Naive thymus-derived CD8-positive, alpha-beta T cell (primary cell): ENCODE measurements at regions not wholly inside any gene's neighbourhood (a gene's known extent, or its start where the extent isn't known, plus 50 kb on each side); places are given as distances from the start of the nearest gene placed in this dataset.
"Not testable (repeated sequence)": the region's sequence is repeated elsewhere in the genome, so short reads cannot be mapped to it uniquely, and the experiment has no call there.

Experiments used
- ATAC-seq, 2 donors: fragments of 150-1000 bp; cut with Tn5 transposase in 1 of 2; sonication (Bioruptor Pico), chemical (Tn5 transposase) in 1 of 2; 1 replicate in 1 of 2; 2 replicates in 1 of 2; pipeline ENCODE4 v1.10.0; 2021; ENCODE audit warnings: mild to moderate bottlenecking in 2 of 2, moderate library complexity in 2 of 2
- POLR2A ChIA-PET: fragments of 350-600 bp; sonication (Branson Sonifier 250); formaldehyde crosslinking; loops from one replicate; lab custom pipeline; 2021; ENCODE audit warnings: antibody characterized with exemption; lab: Charles Lee
- DNase-seq, 10 donors: peaks; one replicate each; pipeline versions ENCODE4 v3.0.0 to v3.0.0-alpha.2; 2020 to 2022
- H3K27ac Mint-ChIP-seq, 10 donors: one replicate each; pipeline ENCODE4 v1.8.0; 2020 to 2022; ENCODE audit warnings: mild to moderate bottlenecking in 10 of 10, mixed read lengths in 10 of 10, moderate library complexity in 4 of 10, inconsistent platforms in 1 of 10
- H3K27me3 Mint-ChIP-seq, 5 donors: one replicate each; pipeline ENCODE4 v1.8.0; 2021 to 2022; ENCODE audit warnings: mixed read lengths in 5 of 5
- H3K36me3 Mint-ChIP-seq, 3 donors: one replicate each; pipeline ENCODE4 v1.8.0; 2020 to 2022; ENCODE audit warnings: mixed read lengths in 3 of 3, mild to moderate bottlenecking in 2 of 3, inconsistent platforms in 1 of 3
- H3K4me1 Mint-ChIP-seq, 4 donors: one replicate each; pipeline ENCODE4 v1.8.0; 2021 to 2022; ENCODE audit warnings: mixed read lengths in 4 of 4
- H3K4me3 Mint-ChIP-seq, 10 donors: one replicate each; pipeline ENCODE4 v1.8.0; 2020 to 2022; ENCODE audit warnings: mild to moderate bottlenecking in 10 of 10, mixed read lengths in 10 of 10, moderate library complexity in 6 of 10, inconsistent platforms in 1 of 10
- H3K9me3 Mint-ChIP-seq, 9 donors: one replicate each; pipeline ENCODE4 v1.8.0; 2020 to 2022; ENCODE audit warnings: mixed read lengths in 9 of 9, mild to moderate bottlenecking in 3 of 9, inconsistent platforms in 1 of 9, moderate library complexity in 1 of 9

DNA sequence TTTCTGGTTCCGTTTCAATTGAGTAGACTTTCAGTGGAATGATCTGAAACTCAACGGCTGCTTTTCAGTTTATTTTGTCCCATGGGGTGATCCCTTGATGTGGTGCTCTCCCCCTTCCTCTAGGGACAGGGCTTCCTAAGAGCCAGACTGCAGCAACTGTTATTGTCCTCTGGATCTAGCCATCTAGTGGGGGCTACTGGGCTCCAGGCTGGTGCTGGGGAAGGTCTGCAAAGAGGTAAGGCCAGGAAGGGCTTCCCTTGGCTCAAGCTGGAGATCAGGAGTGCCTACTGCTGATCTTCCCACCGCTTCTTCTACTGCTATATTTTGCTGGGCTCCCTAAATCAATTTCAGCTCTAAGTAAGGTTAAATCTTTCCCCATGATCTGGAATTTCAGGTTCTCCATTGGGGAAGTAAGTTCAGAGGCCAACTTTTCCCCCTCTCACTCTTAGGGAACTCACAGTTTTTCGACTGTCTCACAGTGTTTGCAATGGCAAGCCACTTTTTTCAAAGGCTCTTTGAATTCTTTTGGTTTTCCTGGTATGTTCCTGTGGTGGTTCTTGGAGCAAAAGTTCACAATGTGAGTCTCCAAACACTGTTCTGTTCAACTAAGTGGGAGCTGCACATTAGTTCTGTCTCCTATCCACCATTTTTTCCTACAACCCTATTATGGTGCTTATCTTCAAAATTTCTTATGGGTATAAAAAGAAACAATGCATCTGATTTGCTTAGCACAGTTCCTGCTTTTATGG, 286.2 kb upstream of the EXOC2 start:
- H3K4me3 Mint-ChIP-seq, result no peak overlapping the region
- H3K27ac Mint-ChIP-seq, result no peak overlapping the region
- peaks cover 14 to 62% (median 30%) of the 10 kb centered on the region in 5 donors for H3K27me3 Mint-ChIP-seq
- peaks cover 0 to 36% (median 2%) of the 10 kb centered on the region in 3 donors for H3K36me3 Mint-ChIP-seq
- POLR2A ChIA-PET, result no interaction called here
- ATAC-seq, result no peak
- DNase-seq, result no peak
- no peaks in the 10 kb centered on the region for H3K4me1 Mint-ChIP-seq
- H3K9me3 Mint-ChIP-seq, result peaks cover 14 to 49% (median 39%) of the 10 kb centered on the region in 9 donors

DNA sequence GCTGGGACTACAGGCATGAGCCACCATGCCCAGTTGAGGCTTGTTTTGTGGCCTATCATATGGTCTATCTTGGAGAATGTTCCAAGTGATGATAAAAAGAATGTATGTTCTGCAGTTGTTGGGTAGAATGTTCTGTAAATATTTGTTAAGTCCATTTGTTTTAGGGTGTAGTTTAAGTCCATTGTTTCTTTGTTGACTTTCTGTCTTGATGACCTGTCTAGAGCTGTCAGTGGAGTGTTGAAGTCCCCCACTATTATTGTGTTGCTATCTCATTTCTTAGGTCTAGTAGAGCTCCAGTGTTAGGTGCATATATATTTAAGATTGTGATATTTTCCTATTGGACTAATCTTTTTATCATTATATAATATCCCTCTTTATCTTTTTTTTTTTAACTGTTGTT, 284.3 kb upstream of the EXOC2 start:
- H3K4me1 Mint-ChIP-seq, H3K4me3 Mint-ChIP-seq, ATAC-seq, POLR2A ChIA-PET, H3K27ac Mint-ChIP-seq, DNase-seq: not testable (repeated sequence)
- peaks cover 12 to 49% (median 39%) of the 10 kb centered on the region in 9 donors for H3K9me3 Mint-ChIP-seq
- peaks cover 10 to 56% (median 30%) of the 10 kb centered on the region in 5 donors for H3K27me3 Mint-ChIP-seq
- peaks cover 0 to 36% (median 2%) of the 10 kb centered on the region in 3 donors for H3K36me3 Mint-ChIP-seq

DNA sequence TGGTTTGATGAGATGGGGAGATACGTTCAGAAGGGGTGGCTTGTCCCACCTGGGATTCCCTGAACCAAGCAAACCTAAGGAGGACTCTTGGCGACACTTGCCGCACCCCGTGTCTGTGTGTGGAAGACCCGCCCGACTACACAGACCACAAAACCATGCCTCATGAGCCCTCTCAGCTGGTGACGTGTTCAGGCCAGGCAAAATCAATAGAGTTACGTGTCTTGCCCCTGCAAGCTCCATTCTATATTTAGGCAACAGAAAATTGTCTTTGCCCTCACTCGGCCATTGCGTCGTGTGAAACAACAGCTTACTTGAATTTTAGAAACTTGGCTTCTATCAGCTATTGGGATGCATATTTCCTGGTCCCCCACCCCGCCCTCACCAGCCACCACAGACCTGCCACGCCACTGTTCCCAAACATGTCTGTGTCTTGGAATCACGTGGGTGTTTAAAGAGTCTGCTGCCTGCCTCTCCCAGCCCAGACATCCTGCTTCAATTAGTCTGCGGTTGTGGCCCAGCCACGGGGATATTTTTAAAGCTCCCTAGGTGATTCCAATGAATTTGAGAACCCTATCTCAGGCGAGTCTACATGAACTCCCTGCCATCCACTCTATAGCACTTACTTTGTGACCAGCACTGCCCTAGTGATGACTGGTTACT, 279.2 kb upstream of the EXOC2 start:
- POLR2A ChIA-PET, result no interaction called here
- no peak for ATAC-seq
- Mint-ChIP-seq H3K4me1 (no peaks in the 10 kb centered on the region), H3K36me3 (peaks cover 0 to 17% (median 0%) of the 10 kb centered on the region in 3 donors), H3K27me3 (peaks cover 4 to 41% (median 12%) of the 10 kb centered on the region in 5 donors), H3K9me3 (peaks cover 3 to 30% (median 21%) of the 10 kb centered on the region in 9 donors), H3K4me3 (no peak overlapping the region), H3K27ac (no peak overlapping the region)
- DNase-seq, result no peak

DNA sequence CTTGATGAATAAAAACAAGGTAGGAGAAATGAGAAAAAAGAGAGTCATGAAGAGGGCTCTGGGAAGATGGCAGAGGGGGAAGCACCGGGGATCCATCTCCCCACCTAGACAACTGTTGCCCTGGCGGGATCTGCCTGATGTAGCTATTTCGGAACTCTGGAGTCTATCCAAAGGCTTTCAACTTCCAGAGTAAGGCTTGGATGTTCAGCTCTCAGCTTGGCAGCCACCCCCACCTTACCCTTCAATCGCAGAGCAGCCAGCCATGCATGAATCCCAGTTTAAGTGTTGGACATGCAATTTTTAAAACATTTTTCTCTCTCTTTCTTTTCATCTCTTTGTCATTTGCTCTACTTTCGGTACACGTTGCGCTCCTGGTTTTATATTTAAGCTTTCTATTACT, 275.9 kb upstream of the EXOC2 start:
- Mint-ChIP-seq H3K4me3 (no peak overlapping the region), H3K9me3 (no peaks in the 10 kb centered on the region), H3K27me3 (peaks cover 14 to 45% (median 19%) of the 10 kb centered on the region in 5 donors), H3K36me3 (no peaks in the 10 kb centered on the region), H3K27ac (no peak overlapping the region), H3K4me1 (no peaks in the 10 kb centered on the region)
- DNase-seq (no peak), ATAC-seq (no peak)
- POLR2A ChIA-PET, result no interaction called here

DNA sequence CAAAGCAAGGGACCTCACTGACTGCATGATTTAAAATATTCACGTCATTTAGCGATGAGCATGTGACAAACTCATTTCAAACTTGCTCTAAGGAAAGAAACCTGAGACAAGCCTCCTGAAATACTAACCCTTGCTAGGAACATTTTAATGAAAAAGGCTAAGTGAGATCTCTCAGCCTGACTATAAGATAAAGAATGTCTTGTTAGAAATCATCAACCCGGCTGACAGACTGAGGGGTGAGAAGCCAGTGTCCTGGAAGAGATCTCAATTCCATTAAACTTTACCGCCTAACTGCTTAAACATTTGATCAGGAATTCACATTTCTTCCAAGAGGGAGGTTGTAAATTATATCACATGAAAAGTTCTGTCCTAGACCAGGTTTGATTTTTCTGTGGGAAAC, 274.8 kb upstream of the EXOC2 start:
- DNase-seq (no peak), ATAC-seq (no peak)
- Mint-ChIP-seq H3K4me3 (no peak overlapping the region), H3K27ac (no peak overlapping the region), H3K27me3 (peaks cover 18 to 55% (median 25%) of the 10 kb centered on the region in 5 donors), H3K4me1 (no peaks in the 10 kb centered on the region), H3K9me3 (no peaks in the 10 kb centered on the region), H3K36me3 (no peaks in the 10 kb centered on the region)
- POLR2A ChIA-PET, result no interaction called here

DNA sequence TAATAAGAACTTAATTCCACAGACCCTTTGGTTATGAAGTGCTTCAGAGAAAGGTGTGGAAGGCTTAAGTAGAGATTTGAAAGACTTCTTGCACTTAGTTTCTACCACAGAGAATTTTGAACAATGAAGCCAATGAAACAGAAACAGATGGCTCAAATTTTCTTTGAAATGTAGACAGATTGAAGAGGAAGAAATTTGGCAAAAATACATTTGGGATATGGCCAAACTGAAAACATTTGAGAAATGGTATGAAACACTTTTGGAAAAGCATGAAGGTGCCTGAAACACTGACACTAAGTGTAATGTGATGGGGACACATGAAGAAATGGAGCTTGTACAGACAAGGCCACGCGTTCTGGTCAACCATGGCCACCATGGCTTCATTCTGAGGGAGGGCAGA, 272.4 kb upstream of the EXOC2 start:
- Mint-ChIP-seq H3K36me3 (no peaks in the 10 kb centered on the region), H3K4me3 (no peak overlapping the region), H3K27me3 (peaks cover 19 to 67% (median 28%) of the 10 kb centered on the region in 5 donors), H3K4me1 (no peaks in the 10 kb centered on the region), H3K9me3 (no peaks in the 10 kb centered on the region), H3K27ac (no peak overlapping the region)
- ATAC-seq (no peak), DNase-seq (no peak)
- POLR2A ChIA-PET, result no interaction called here

DNA sequence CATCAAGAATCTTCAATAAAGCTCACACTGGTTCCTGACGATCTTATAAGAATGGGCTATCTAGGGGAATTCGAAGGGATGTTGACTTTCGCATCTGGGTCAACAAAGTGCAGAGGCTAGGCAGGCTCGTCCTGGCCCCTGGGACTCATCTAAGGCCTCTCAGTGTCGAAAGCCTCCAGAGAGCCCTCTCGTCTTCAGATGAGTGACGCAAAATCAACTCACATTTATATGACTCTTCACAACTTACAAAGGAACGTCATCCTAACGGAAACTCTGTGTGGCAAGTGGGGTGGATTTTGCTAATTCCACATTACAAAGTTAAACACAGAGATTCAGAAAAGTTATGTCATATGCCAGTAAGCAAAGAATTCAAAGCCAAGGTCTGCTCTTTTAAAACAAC, 270.5 kb upstream of the EXOC2 start:
- ATAC-seq, result no peak
- peaks cover 14 to 57% (median 28%) of the 10 kb centered on the region in 5 donors for H3K27me3 Mint-ChIP-seq
- no peaks in the 10 kb centered on the region for H3K9me3 Mint-ChIP-seq
- no peak overlapping the region for H3K4me3 Mint-ChIP-seq
- no peak overlapping the region for H3K27ac Mint-ChIP-seq
- H3K4me1 Mint-ChIP-seq, result no peaks in the 10 kb centered on the region
- no peak for DNase-seq
- H3K36me3 Mint-ChIP-seq, result no peaks in the 10 kb centered on the region
- POLR2A ChIA-PET, result no interaction called here

DNA sequence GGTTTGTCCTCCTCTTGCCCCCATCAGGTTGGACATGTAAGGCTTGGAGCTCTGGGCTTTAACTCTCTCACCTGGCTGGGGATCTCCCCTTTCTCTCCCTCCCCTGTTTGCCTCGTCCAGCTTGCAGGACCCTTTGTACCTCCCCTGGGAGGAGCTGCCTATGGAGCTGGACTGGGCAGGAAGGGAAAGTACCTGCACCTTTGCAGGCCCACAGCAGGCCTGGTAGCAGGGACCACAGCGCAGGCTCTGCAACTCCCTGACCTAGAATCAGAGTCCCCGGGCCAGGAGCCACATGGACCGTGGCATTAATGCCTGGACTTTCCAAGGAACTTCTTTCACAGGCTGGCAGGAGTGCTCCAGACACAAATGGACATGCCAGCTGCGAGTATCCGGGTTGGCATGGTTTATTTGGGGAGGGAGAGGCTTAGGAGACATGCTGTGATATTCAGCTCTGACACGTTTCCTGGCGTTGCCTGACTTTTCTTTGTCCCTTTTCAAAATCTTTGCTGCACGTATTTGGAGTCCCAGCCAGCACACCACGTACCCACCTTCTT, 268.5 kb upstream of the EXOC2 start:
- no peaks in the 10 kb centered on the region for H3K9me3 Mint-ChIP-seq
- no peak for ATAC-seq
- POLR2A ChIA-PET, result no interaction called here
- peaks cover 14 to 47% (median 24%) of the 10 kb centered on the region in 5 donors for H3K27me3 Mint-ChIP-seq
- no peaks in the 10 kb centered on the region for H3K4me1 Mint-ChIP-seq
- H3K36me3 Mint-ChIP-seq, result no peaks in the 10 kb centered on the region
- H3K27ac Mint-ChIP-seq, result no peak overlapping the region
- no peak overlapping the region for H3K4me3 Mint-ChIP-seq
- no peak for DNase-seq

DNA sequence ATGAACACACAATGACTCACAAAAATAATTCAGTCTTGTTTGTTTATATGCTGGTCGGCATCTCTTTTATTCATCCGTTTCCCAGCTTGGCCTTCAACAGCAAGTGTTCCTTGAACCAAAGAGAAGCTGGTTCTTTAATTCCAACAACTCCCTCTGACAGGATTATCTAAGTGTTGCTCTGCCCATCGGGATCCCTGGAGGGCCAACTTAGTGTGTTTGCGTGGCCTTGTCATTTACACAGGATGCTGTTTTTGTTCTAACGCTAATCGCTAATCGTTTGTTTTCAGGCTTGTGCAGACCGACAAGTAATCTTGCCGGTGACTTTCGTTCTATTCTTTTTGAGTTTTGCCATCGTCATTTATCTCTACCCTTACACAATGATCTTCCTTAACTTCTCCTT, 267.4 kb upstream of the EXOC2 start:
- H3K9me3 Mint-ChIP-seq, result no peaks in the 10 kb centered on the region
- DNase-seq, result no peak
- no peak for ATAC-seq
- POLR2A ChIA-PET, result no interaction called here
- H3K27me3 Mint-ChIP-seq, result peaks cover 6 to 40% (median 22%) of the 10 kb centered on the region in 5 donors
- no peak overlapping the region for H3K4me3 Mint-ChIP-seq
- H3K4me1 Mint-ChIP-seq, result no peaks in the 10 kb centered on the region
- H3K36me3 Mint-ChIP-seq, result no peaks in the 10 kb centered on the region
- H3K27ac Mint-ChIP-seq, result no peak overlapping the region

DNA sequence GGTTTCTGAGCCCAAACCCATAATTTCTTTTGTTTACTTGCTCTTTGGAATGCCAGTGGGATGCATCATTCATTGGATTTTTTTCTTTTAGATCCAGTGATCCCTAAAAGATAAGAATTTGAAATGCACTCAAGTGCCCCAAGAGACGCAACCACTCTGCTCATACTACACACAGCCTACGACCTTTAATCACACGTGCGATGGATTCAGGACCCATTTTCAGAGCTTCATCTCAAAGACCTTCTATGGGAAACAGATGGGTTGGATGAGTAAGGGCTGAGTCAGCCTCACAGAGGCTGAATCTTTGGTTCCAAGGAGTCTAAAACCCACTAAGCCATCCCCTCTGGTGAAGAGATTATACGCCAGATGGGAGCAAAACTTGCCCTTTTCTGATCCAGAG, 265.5 kb upstream of the EXOC2 start:
- POLR2A ChIA-PET, result no interaction called here
- no peaks in the 10 kb centered on the region for H3K4me1 Mint-ChIP-seq
- DNase-seq (no peak), ATAC-seq (no peak)
- no peak overlapping the region for H3K4me3 Mint-ChIP-seq
- no peaks in the 10 kb centered on the region for H3K9me3 Mint-ChIP-seq
- H3K36me3 Mint-ChIP-seq, result no peaks in the 10 kb centered on the region
- H3K27ac Mint-ChIP-seq, result no peak overlapping the region
- peaks cover 5 to 39% (median 25%) of the 10 kb centered on the region in 5 donors for H3K27me3 Mint-ChIP-seq

DNA sequence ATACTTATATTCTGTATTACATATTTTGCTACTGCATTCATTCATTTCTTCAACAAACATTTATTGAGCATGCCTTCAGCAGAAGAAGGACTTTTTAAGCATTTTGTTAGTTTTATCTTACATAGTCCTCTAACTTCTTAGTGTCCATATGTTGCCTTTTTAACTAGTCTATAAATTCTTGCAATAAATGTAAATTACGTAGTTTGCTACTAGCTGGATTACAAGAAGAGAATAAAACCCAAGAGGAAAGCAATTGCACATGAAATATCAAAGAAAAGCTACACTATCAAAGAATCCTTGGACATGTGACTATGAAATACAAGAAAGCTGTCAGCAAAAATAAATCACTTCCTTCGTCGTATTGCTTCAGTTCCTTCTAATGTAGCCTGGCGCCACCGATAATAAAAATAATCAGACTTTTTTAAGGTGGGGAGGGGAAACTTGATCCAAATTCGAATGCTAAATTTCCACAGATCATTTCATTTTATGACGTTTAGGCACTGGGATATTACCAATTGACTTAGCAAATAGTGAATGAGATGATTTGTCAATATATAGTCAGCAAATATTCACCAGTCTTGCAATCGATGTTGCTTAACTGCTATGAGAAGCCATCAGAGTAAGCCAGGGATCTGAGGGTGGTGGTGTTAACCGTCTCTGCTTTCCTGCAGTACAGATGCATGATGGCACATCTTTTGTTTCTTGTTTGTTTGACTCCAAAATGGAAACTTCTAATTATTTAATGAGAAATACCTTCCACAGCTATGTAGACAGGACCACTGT, 258.7 kb upstream of the EXOC2 start:
- DNase-seq, result no peak
- H3K9me3 Mint-ChIP-seq, result no peaks in the 10 kb centered on the region
- H3K27ac Mint-ChIP-seq, result no peak overlapping the region
- POLR2A ChIA-PET, result no interaction called here
- H3K36me3 Mint-ChIP-seq, result no peaks in the 10 kb centered on the region
- peaks cover 4 to 26% (median 20%) of the 10 kb centered on the region in 5 donors for H3K27me3 Mint-ChIP-seq
- no peak overlapping the region for H3K4me3 Mint-ChIP-seq
- no peaks in the 10 kb centered on the region for H3K4me1 Mint-ChIP-seq
- no peak for ATAC-seq

DNA sequence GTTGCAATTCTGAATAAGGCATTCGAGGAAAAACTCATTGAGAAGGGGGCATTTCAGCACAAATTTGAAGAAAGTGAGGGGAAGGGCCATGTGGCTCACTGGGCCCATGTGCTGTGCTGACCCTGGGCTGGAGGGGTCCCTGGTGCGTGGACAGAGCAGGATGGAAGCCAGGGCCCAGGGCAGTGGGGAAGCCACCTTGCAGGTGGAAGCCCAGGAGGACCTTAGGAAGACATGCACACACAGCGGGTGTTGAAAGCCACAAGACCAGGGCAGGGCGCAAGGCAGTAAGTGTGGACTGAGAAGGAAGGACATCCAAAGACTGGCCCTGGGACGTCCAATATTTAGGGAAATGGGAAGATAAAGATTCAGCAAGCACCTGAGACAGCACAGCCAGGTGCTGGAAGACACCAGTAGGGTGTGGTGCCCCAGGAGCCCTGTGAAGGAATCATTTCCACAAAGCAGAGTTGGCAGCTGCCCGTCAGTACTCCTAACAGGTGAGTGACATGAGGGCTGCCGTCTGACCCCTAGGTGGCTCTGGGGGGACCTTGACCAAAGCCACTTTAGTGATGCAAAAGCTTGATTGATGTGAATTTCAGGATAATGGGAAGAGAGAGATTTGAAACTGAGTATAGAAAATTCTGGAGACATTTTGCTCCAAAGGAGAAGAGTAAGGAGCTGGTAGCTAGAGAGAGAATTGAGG, 254.4 kb upstream of the EXOC2 start:
- H3K27me3 Mint-ChIP-seq, result peaks cover 0 to 9% (median 2%) of the 10 kb centered on the region in 5 donors
- no peaks in the 10 kb centered on the region for H3K4me1 Mint-ChIP-seq
- H3K9me3 Mint-ChIP-seq, result peaks cover 0 to 14% (median 0%) of the 10 kb centered on the region in 9 donors
- no peak overlapping the region for H3K4me3 Mint-ChIP-seq
- H3K27ac Mint-ChIP-seq, result no peak overlapping the region
- DNase-seq (no peak), ATAC-seq (no peak)
- POLR2A ChIA-PET, result no interaction called here
- H3K36me3 Mint-ChIP-seq, result no peaks in the 10 kb centered on the region
